Upper lobe of left lung (tissue), 6 donors: ENCODE measurements at regions not wholly inside any gene's neighbourhood (a gene's known extent, or its start where the extent isn't known, plus 50 kb on each side); places are given as distances from the start of the nearest gene placed in this dataset.

Experiments
- ATAC-seq, 2 donors: fragments of 200-7000 bp; cut with Tn5 transposase; one replicate each; pipeline ENCODE4 v1.9.1; 2022; ENCODE audit warnings: mild to moderate bottlenecking in 2 of 2, moderate library complexity in 2 of 2; ENCODE audit not compliant: low FRiP score in 2 of 2
- DNase-seq, 2 donors: peaks; one replicate each; pipeline ENCODE4 v3.0.0-alpha.2; 2019 to 2020
- H3K27ac ChIP-seq, 4 donors: fragments of 200-600 bp; sonication (generic); one replicate each; pipeline ENCODE4 v1.5.1; 2016 to 2019
- H3K27me3 ChIP-seq, 4 donors: fragments of 200-600 bp; sonication (generic); one replicate each; pipeline ENCODE4 v1.5.1; 2017 to 2019
- H3K36me3 ChIP-seq, 4 donors: fragments of 200-600 bp; sonication (generic); one replicate each; pipeline ENCODE4 v1.5.1; 2016 to 2019
- H3K4me1 ChIP-seq, 4 donors: fragments of 200-600 bp; sonication (generic); one replicate each; pipeline ENCODE4 v1.5.1; 2018 to 2019
- H3K4me3 ChIP-seq, 4 donors: fragments of 200-600 bp; sonication (generic); one replicate each; pipeline ENCODE4 v1.5.1; 2017 to 2019; ENCODE audit warnings: mild to moderate bottlenecking in 2 of 4, moderate library complexity in 1 of 4
- H3K9me3 ChIP-seq, 4 donors: fragments of 200-600 bp; sonication (generic); one replicate each; pipeline ENCODE4 v1.5.1; 2018 to 2019
- EP300 ChIP-seq, 4 donors: sonication (generic); formaldehyde crosslinking; IDR thresholded peaks; one replicate each; pipeline ENCODE4 v1.5.1; 2017; ENCODE audit warnings: antibody characterized with exemption in 4 of 4, control low read depth in 2 of 4
- POLR2A ChIP-seq, 4 donors: fragments of 450-650 bp; IDR thresholded peaks; one replicate each; pipeline ENCODE4 v1.5.1; 2016 to 2017; ENCODE audit warnings: antibody characterized with exemption in 4 of 4, mild to moderate bottlenecking in 2 of 4
- POLR2AphosphoS5 ChIP-seq, 2 donors: sonication (generic); formaldehyde crosslinking; IDR thresholded peaks; one replicate each; pipeline ENCODE4 v1.5.1; 2017; ENCODE audit warnings: antibody characterized with exemption in 2 of 2
- WGBS, 2 donors: methylation state at CpG; one replicate each; pipeline ENCODE4 v1.1.5; 2017 to 2018; 5-methylcytosine and 5-hydroxymethylcytosine counted together
- TF ChIP-seq, protein P1 (sequence below), 6 experiments: fragments of 450-650 bp in 4 of 6; fragments of 200-600 bp in 2 of 6; sonication (generic) in 2 of 6; IDR thresholded peaks; one replicate each; pipeline ENCODE4 v1.5.1; 2016 to 2019; ENCODE audit warnings: antibody characterized with exemption in 6 of 6
- donor health status: DM: no; HTN: no; CAD: no; lungs with moderate emphysema.
- donor health status: DM: no; HTN: yes; CAD: no; lungs with severe emphysema.

DNA sequence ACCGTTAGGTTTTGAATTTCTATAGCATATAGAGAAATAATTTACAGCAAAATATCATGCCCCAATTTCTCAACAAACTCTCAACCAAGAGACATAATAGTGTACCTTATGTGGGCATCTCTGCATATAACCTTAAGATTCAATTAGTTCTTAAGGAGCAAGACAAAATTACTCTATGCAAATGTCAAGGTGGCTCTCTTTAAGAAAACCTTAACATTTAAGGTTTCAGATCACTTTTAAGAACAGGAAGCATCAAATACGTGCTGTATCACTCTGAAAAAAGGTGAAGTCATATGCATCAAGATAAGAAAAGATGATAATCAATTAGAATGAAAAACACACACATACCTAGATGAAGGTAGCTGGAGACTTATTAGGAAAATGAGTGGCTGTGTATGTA, 728.0 kb downstream of the FLRT2 start:
- Histone ChIP-seq H3K27me3 (no peaks in the 10 kb centered on the region), H3K36me3 (no peaks in the 10 kb centered on the region), H3K4me3 (no peak overlapping the region), H3K4me1 (no peaks in the 10 kb centered on the region), H3K27ac (no peak overlapping the region), H3K9me3 (no peaks in the 10 kb centered on the region)
- ATAC-seq: no peak
- no peak for DNase-seq
- TF ChIP-seq POLR2AphosphoS5 (IDR thresholded peaks at IDR 0.05) (no peak), EP300 (IDR thresholded peaks at IDR 0.05) (no peak), POLR2A (IDR thresholded peaks at IDR 0.05) (no peak)
- TF ChIP-seq, protein P1, sequence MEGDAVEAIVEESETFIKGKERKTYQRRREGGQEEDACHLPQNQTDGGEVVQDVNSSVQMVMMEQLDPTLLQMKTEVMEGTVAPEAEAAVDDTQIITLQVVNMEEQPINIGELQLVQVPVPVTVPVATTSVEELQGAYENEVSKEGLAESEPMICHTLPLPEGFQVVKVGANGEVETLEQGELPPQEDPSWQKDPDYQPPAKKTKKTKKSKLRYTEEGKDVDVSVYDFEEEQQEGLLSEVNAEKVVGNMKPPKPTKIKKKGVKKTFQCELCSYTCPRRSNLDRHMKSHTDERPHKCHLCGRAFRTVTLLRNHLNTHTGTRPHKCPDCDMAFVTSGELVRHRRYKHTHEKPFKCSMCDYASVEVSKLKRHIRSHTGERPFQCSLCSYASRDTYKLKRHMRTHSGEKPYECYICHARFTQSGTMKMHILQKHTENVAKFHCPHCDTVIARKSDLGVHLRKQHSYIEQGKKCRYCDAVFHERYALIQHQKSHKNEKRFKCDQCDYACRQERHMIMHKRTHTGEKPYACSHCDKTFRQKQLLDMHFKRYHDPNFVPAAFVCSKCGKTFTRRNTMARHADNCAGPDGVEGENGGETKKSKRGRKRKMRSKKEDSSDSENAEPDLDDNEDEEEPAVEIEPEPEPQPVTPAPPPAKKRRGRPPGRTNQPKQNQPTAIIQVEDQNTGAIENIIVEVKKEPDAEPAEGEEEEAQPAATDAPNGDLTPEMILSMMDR (IDR thresholded peaks at IDR 0.05): no peak
- 65 to 71% methylated on average over 2 of the region's 2 CpGs for WGBS, 2 donors

DNA sequence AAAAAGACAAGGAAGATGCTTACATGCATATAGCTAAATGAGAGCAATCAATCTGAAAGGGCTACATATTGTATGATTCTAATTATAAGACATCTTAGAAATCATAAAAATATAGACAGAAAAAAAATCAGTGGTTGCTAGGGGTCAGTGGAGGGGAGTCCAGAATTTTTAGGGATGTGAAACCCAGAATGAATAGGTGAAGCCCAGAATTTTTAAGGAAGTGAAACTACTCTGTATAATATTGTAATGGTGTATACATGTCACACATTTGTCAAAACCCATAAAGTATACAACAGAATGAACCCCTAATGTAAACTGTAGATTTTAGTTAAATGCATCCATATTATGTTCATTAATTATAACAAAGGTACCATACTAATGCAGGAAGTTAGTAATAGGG, 713.2 kb downstream of the FLRT2 start:
- Histone ChIP-seq H3K36me3 (no peaks in the 10 kb centered on the region), H3K27ac (no peak overlapping the region), H3K27me3 (no peaks in the 10 kb centered on the region), H3K4me1 (no peaks in the 10 kb centered on the region), H3K9me3 (no peaks in the 10 kb centered on the region), H3K4me3 (no peak overlapping the region)
- DNase-seq (no peak), ATAC-seq (no peak)
- TF ChIP-seq, protein P1 (IDR thresholded peaks at IDR 0.05): no peak
- TF ChIP-seq EP300 (IDR thresholded peaks at IDR 0.05): no peak

DNA sequence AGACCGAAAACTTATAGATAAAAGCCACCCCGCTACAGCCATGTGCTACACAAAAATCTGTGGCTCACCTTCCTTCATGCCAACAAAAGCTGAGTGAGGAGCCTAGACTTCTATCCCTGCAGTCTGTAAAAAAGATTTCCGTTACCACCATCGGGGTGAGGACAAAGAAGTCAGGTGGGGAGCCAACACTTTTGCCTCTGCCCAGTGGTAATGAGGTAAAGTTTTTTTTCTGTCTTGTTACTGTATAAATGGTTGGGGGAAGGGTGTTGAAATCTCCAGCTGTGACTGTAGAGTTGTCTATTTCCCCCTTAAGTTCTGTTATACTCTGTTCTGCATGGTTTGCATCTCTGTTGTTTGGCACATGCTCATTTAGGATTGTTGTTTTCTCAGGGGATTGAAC, 707.8 kb downstream of the FLRT2 start:
- H3K4me3 ChIP-seq: no peak overlapping the region
- H3K36me3 ChIP-seq: no peaks in the 10 kb centered on the region
- no peaks in the 10 kb centered on the region for H3K4me1 ChIP-seq
- ATAC-seq: no peak
- 72 to 81% methylated on average over 4 of the region's 4 CpGs for WGBS, 2 donors
- TF ChIP-seq EP300 (IDR thresholded peaks at IDR 0.05) (no peak), POLR2AphosphoS5 (IDR thresholded peaks at IDR 0.05) (no peak), POLR2A (IDR thresholded peaks at IDR 0.05) (no peak)
- TF ChIP-seq, protein P1 (IDR thresholded peaks at IDR 0.05): no peak
- H3K27me3 ChIP-seq: no peaks in the 10 kb centered on the region
- DNase-seq: no peak
- no peak overlapping the region for H3K27ac ChIP-seq
- peaks cover 0 to 7% (median 0%) of the 10 kb centered on the region in 4 donors for H3K9me3 ChIP-seq

DNA sequence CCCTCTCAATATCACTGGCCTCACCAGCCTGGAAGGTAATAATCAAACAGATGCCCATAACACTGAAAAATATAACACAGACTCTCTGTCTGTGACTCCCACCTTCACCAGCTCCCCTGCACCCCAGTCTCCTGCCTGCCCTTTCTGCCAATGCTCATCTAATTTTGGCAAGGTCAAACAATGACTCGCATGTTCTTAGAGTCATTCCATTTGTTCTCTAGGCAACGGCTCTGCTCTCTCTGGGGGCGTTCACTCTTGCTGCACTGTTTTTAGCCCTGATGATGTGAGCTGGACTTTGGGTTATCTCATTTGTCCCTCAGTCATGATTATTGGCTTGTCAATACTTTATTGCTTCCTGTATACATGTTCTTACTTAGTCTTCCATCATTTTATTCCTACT, 691.8 kb downstream of the FLRT2 start:
- 55 to 62% methylated on average over 3 of the region's 3 CpGs for WGBS, 2 donors
- no peak for ATAC-seq
- no peak overlapping the region for H3K27ac ChIP-seq

DNA sequence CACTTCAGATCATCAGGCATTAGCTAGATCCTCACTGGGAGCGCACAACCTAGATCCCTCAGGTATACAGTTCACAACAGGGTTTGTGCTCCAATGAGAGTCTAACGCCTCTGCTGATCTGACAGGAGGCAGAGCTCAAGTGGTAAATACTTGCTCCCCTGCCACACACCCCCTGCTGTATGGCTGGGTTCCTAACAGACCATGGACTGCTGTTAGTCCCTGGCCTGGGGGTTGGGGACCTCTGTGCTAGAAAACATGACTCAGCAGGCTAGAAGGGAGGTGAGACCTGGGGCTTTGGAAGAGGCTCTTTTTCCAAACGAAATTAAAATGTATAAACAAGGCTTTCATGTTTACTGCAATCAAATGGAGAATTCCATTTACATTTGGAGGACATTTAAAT, 691.1 kb downstream of the FLRT2 start:
- TF ChIP-seq POLR2A (IDR thresholded peaks at IDR 0.05): no peak
- TF ChIP-seq, protein P1 (IDR thresholded peaks at IDR 0.05): no peak
- TF ChIP-seq EP300 (IDR thresholded peaks at IDR 0.05): no peak
- no peak for TF ChIP-seq POLR2AphosphoS5 (IDR thresholded peaks at IDR 0.05)
- H3K4me3 ChIP-seq: no peak overlapping the region
- H3K36me3 ChIP-seq: no peaks in the 10 kb centered on the region
- H3K4me1 ChIP-seq: no peaks in the 10 kb centered on the region
- H3K9me3 ChIP-seq: no peaks in the 10 kb centered on the region
- WGBS, 2 donors: 54 to 76% methylated on average over 3 of the region's 3 CpGs
- H3K27me3 ChIP-seq: no peaks in the 10 kb centered on the region
- H3K27ac ChIP-seq: no peak overlapping the region
- DNase-seq: no peak
- ATAC-seq: no peak

More for the DNA sequence above, 691.8 kb downstream of the FLRT2 start:
- TF ChIP-seq POLR2AphosphoS5 (IDR thresholded peaks at IDR 0.05) (no peak), EP300 (IDR thresholded peaks at IDR 0.05) (no peak), POLR2A (IDR thresholded peaks at IDR 0.05) (no peak)
- TF ChIP-seq, protein P1 (IDR thresholded peaks at IDR 0.05): no peak
- Histone ChIP-seq H3K36me3 (no peaks in the 10 kb centered on the region), H3K4me1 (no peaks in the 10 kb centered on the region), H3K27me3 (no peaks in the 10 kb centered on the region), H3K4me3 (no peak overlapping the region), H3K9me3 (no peaks in the 10 kb centered on the region)
- no peak for DNase-seq
